Transverse colon (tissue), 4 donors: ENCODE measurements at regions not wholly inside any gene's neighbourhood (a gene's known extent, or its start where the extent isn't known, plus 50 kb on each side); places are given as distances from the start of the nearest gene placed in this dataset.
"Not testable (repeated sequence)": the region's sequence is repeated elsewhere in the genome, so short reads cannot be mapped to it uniquely, and the experiment has no call there.

ENCODE experiments used
- DNase-seq: peaks from one replicate; pipeline ENCODE4 v3.0.0-alpha.2; 2019
- H3K27ac ChIP-seq, 4 donors: fragments of 200-600 bp; sonication (generic); 2 replicates each; pipeline ENCODE4 v1.5.1; 2016 to 2018; ENCODE audit warnings: inconsistent platforms in 4 of 4
- H3K27me3 ChIP-seq: fragments of 200-600 bp; sonication (generic); 2 replicates; pipeline ENCODE4 v1.5.1; 2017; ENCODE audit warnings: inconsistent platforms
- H3K36me3 ChIP-seq, 4 donors: fragments of 200-600 bp; sonication (generic); 2 replicates each; pipeline ENCODE4 v1.5.1; 2017 to 2019; ENCODE audit warnings: inconsistent platforms in 4 of 4
- H3K4me1 ChIP-seq, 4 donors: fragments of 200-600 bp; sonication (generic); 2 replicates each; pipeline ENCODE4 v1.5.1; 2017 to 2020; ENCODE audit warnings: inconsistent platforms in 4 of 4
- H3K4me3 ChIP-seq, 4 donors: fragments of 200-600 bp; sonication (generic); 1 replicate in 1 of 4; 2 replicates in 3 of 4; pipeline versions ENCODE4 v1.5.1 to v1.6.1; 2017 to 2019; ENCODE audit warnings: inconsistent platforms in 4 of 4
- H3K9me3 ChIP-seq, 2 donors: fragments of 200-600 bp; sonication (generic); 2 replicates each; pipeline ENCODE4 v1.5.1; 2017 to 2019; ENCODE audit warnings: inconsistent platforms in 2 of 2
- CTCF ChIP-seq, 5 experiments: fragments of 200-600 bp in 3 of 5; fragments of 450-650 bp in 2 of 5; sonication (generic) in 3 of 5; IDR thresholded peaks; 1 replicate in 2 of 5; 2 replicates in 3 of 5; pipeline ENCODE4 v1.5.1; 2016 to 2017; ENCODE audit warnings: antibody characterized with exemption in 5 of 5, inconsistent platforms in 3 of 5, mild to moderate bottlenecking in 2 of 5, moderate library complexity in 1 of 5
- EP300 ChIP-seq: sonication (generic); formaldehyde crosslinking; IDR thresholded peaks from one replicate; pipeline ENCODE4 v1.6.1; 2017; ENCODE audit warnings: antibody characterized with exemption, low read depth
- POLR2A ChIP-seq: fragments of 450-650 bp; IDR thresholded peaks from one replicate; pipeline ENCODE4 v1.6.1; 2016; ENCODE audit warnings: antibody characterized with exemption, mild to moderate bottlenecking, moderate library complexity
- POLR2AphosphoS5 ChIP-seq, 3 donors: sonication (generic); formaldehyde crosslinking; IDR thresholded peaks; one replicate each; pipeline ENCODE4 v1.6.1; 2016; ENCODE audit warnings: antibody characterized with exemption in 3 of 3
- WGBS, 2 donors: methylation state at CpG; one replicate each; pipeline ENCODE4 v1.1.5; 2018; ENCODE audit warnings: low coverage in 1 of 2; 5-methylcytosine and 5-hydroxymethylcytosine counted together
- in situ Hi-C, 4 donors: fragments of 200-750 bp; cut with MboI; loops; one replicate each; pipeline versions ENCODE4 v1.15.0 to v1.15.1; 2017; ENCODE audit warnings: low sequenced_read_pairs in 3 of 4, low pct_ligation_motif_present in 1 of 4, low pct_unique_long_range_greater_than_20kb in 1 of 4
- intact Hi-C: fragments of 100-400 bp; cut with DNase I; formaldehyde crosslinking; loops from one replicate; pipeline ENCODE4 v1.15.1; 2023; ENCODE audit warnings: low total_unique reads

- no peak for TF ChIP-seq POLR2AphosphoS5 (IDR thresholded peaks at IDR 0.05)
- no peak for TF ChIP-seq POLR2A
- no peak for TF ChIP-seq CTCF (IDR thresholded peaks at IDR 0.05)
- no peak for TF ChIP-seq EP300
- no peak overlapping the region for H3K27ac ChIP-seq
- peaks cover 0 to 3% of the 10 kb centered on the region in 2 donors for H3K9me3 ChIP-seq
- no peaks in the 10 kb centered on the region for H3K4me1 ChIP-seq
- intact Hi-C loops = no loop called here
- in situ Hi-C loops = no loop called here
- DNase-seq = no peak
- WGBS, 2 donors = 63 to 76% methylated on average over 1 of the region's 1 CpG
- no peaks in the 10 kb centered on the region for H3K27me3 ChIP-seq
- no peaks in the 10 kb centered on the region for H3K36me3 ChIP-seq
- H3K4me3 ChIP-seq = no peak overlapping the region
Observed at GRCh38 chr21:22019766-22020165, 1021.6 kb downstream of the NCAM2 start.

- Histone ChIP-seq H3K9me3 (peaks cover 0 to 3% of the 10 kb centered on the region in 2 donors), H3K4me1 (no peaks in the 10 kb centered on the region), H3K36me3 (no peaks in the 10 kb centered on the region), H3K4me3 (no peak overlapping the region), H3K27me3 (no peaks in the 10 kb centered on the region), H3K27ac (no peak overlapping the region)
- in situ Hi-C loops (no loop called here), intact Hi-C loops (no loop called here)
- TF ChIP-seq CTCF (IDR thresholded peaks at IDR 0.05) (no peak), POLR2AphosphoS5 (IDR thresholded peaks at IDR 0.05) (no peak), POLR2A (no peak), EP300 (no peak)
- DNase-seq = no peak
- WGBS, 2 donors = 63 to 68% methylated on average over 3 of the region's 3 CpGs
Observed at GRCh38 chr21:22020221-22020620, 1022.0 kb downstream of the NCAM2 start.

- H3K4me3 ChIP-seq, H3K36me3 ChIP-seq, H3K27me3 ChIP-seq, H3K4me1 ChIP-seq, DNase-seq, H3K9me3 ChIP-seq, H3K27ac ChIP-seq, in situ Hi-C loops, intact Hi-C loops: not testable (repeated sequence)
- WGBS, 2 donors = 63 to 68% methylated on average over 2 of the region's 2 CpGs
Observed at GRCh38 chr21:22023896-22024295, 1025.7 kb downstream of the NCAM2 start.

GRCh38 chr21:22044431-22044830, 1046.2 kb downstream of the NCAM2 start:
- intact Hi-C loops (no loop called here), in situ Hi-C loops (no loop called here)
- Histone ChIP-seq H3K4me1 (no peaks in the 10 kb centered on the region), H3K4me3 (no peak overlapping the region), H3K27ac (no peak overlapping the region), H3K27me3 (no peaks in the 10 kb centered on the region), H3K9me3 (no peaks in the 10 kb centered on the region), H3K36me3 (peaks cover 0 to 22% (median 9%) of the 10 kb centered on the region in 4 donors)
- DNase-seq = no peak
- 58 to 66% methylated on average over 2 of the region's 2 CpGs for WGBS, 2 donors
- no peak for TF ChIP-seq CTCF (IDR thresholded peaks at IDR 0.05)
- no peak for TF ChIP-seq POLR2AphosphoS5 (IDR thresholded peaks at IDR 0.05)
- no peak for TF ChIP-seq EP300
- no peak for TF ChIP-seq POLR2A

- Histone ChIP-seq H3K27ac (no peak overlapping the region), H3K27me3 (no peaks in the 10 kb centered on the region), H3K4me3 (no peak overlapping the region), H3K4me1 (no peaks in the 10 kb centered on the region), H3K9me3 (no peaks in the 10 kb centered on the region), H3K36me3 (peaks cover 0 to 6% (median 0%) of the 10 kb centered on the region in 4 donors)
- in situ Hi-C loops (no loop called here), intact Hi-C loops (no loop called here)
- TF ChIP-seq EP300 (no peak), POLR2A (no peak), POLR2AphosphoS5 (IDR thresholded peaks at IDR 0.05) (no peak), CTCF (IDR thresholded peaks at IDR 0.05) (no peak)
- no peak for DNase-seq
Observed at GRCh38 chr21:22046576-22046975, 1048.4 kb downstream of the NCAM2 start.
